Effector memory CD4-positive, alpha-beta T cell (primary cell): ENCODE measurements at regions not wholly inside any gene's neighbourhood (a gene's known extent, or its start where the extent isn't known, plus 50 kb on each side); places are given as distances from the start of the nearest gene placed in this dataset.

Experiments
- DNase-seq, 3 donors: peaks; one replicate each; pipeline ENCODE4 v3.0.0-alpha.2; 2020
- H3K27ac ChIP-seq: 2 replicates; pipeline ENCODE4 v1.7.0; 2013; ENCODE audit warnings: mild to moderate bottlenecking, low read length, moderate library complexity; ENCODE audit not compliant: insufficient read depth, poor library complexity, severe bottlenecking
- H3K27me3 ChIP-seq: replicated peaks from 2 replicates; pipeline ENCODE4 v1.7.0; 2013; ENCODE audit warnings: mild to moderate bottlenecking, low read length; ENCODE audit not compliant: insufficient read depth, control insufficient read depth, poor library complexity, severe bottlenecking
- H3K36me3 ChIP-seq: 2 replicates; pipeline ENCODE4 v1.7.0; 2013; ENCODE audit warnings: mild to moderate bottlenecking, low read length, moderate library complexity; ENCODE audit not compliant: control insufficient read depth, insufficient read depth
- H3K4me1 ChIP-seq: 2 replicates; pipeline ENCODE4 v1.7.0; 2013; ENCODE audit warnings: low read length, mild to moderate bottlenecking; ENCODE audit not compliant: control insufficient read depth, insufficient read depth, poor library complexity, severe bottlenecking
- H3K4me3 ChIP-seq: 2 replicates; pipeline ENCODE4 v1.7.0; 2013; ENCODE audit warnings: low read length, low read depth, mild to moderate bottlenecking; ENCODE audit not compliant: insufficient read depth, poor library complexity, severe bottlenecking
- H3K9me3 ChIP-seq: 2 replicates; pipeline ENCODE4 v1.7.0; 2013; ENCODE audit warnings: mild to moderate bottlenecking, low read length, moderate library complexity; ENCODE audit not compliant: control insufficient read depth

GRCh38 chr14:71856199-71856919, 75.9 kb upstream of the RGS6 start:
- Histone ChIP-seq H3K4me3 (no peak overlapping the region), H3K27ac (no peak overlapping the region), H3K36me3 (no peaks in the 10 kb centered on the region), H3K9me3 (no peaks in the 10 kb centered on the region), H3K4me1 (no peaks in the 10 kb centered on the region), H3K27me3 (peaks cover 4% of the 10 kb centered on the region)
- no peak for DNase-seq

- Histone ChIP-seq H3K27ac (no peak overlapping the region), H3K9me3 (no peaks in the 10 kb centered on the region), H3K36me3 (no peaks in the 10 kb centered on the region), H3K27me3 (no peaks in the 10 kb centered on the region), H3K4me1 (no peaks in the 10 kb centered on the region), H3K4me3 (no peak overlapping the region)
- no peak for DNase-seq
Observed at GRCh38 chr14:71863049-71863448, 69.2 kb upstream of the RGS6 start.

DNA sequence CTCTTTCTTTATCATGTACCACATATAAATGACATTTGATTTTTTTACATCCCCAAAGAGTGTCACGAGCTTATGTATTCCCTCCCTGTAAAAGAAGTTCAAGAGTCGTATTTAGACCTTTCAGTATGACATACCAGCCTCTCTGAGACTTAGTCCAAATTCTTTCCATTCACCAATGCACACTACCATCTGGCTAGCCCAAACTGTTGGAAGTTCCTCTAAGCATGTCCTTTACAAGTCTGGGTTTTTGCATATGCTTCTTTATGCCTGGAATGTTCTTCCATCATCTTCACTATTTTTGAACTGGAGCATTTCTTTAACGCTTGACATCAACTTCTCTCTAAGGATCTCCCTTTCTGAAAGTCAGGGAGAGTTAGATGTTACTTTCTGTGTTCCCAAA, 68.5 kb upstream of the RGS6 start:
- DNase-seq: no peak
- Histone ChIP-seq H3K36me3 (no peaks in the 10 kb centered on the region), H3K27ac (no peak overlapping the region), H3K27me3 (no peaks in the 10 kb centered on the region), H3K4me3 (no peak overlapping the region), H3K4me1 (no peaks in the 10 kb centered on the region), H3K9me3 (no peaks in the 10 kb centered on the region)
